ENCODE measurements at regions not wholly inside any gene's neighbourhood (a gene's known extent, or its start where the extent isn't known, plus 50 kb on each side); places are given as distances from the start of the nearest gene placed in this dataset.

DNA sequence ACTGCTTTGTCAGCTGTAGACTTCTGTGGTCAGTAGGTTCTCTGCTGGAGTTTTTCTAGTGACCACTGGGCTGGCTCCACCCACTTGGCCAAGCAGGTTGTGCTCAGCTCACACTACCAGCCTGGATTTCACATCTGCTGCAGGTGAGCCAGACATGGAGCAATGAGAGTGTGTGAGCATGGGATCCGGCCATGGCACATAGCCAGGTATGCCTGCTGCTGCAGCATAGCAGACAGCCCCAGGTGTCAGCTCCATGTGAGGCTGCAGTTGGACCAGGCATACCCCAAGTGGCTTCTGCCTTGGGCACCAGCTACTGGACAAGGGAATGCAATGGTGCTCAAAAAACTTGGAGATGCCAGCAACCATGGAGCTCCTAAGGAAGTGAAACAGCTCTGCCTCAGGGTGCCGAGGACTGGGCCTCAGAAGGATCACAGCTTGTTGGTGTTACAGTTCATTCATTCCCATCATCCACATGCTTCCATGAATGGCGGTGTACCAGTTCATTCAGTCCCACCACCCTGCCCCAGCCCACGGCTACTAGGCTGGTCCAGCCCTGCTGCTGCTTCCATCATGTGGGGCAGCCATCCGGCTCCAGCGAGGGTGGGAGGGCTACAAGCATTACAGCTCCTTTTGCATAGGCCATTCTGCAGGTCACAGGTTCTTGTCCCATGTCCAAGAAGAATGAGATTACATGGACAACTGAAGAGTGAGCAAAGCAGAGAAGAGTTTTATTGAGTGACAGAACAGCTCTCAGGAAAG lies 389.1 kb upstream of the PCDH7 start:
- no peak overlapping the region for H3K27ac Mint-ChIP-seq

DNA sequence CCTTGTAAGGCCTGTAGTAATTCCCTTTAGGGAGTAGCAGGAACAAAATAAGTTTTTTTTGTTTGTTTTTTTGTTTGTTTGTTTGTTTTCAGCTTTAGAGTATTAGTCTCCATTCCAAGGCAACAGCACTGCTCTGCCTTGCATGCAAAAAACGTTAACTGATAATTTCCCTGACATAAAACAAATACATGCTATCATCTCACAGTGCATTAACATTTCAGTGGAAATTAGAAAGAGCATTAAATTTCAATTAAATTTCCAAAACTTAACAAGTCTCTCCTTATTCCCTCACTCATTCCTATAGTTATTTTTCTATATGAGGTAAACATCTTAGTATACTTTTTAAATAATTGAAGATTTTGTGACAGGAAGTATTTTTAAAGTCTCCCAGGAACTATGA lies 378.4 kb upstream of the PCDH7 start:
- Mint-ChIP-seq H3K4me1 (no peaks in the 10 kb centered on the region), H3K4me3 (no peak overlapping the region), H3K27ac (no peak overlapping the region), H3K36me3 (ENCODE audit: low read depth) (no peaks in the 10 kb centered on the region), H3K27me3 (ENCODE audit: insufficient read depth) (no peaks in the 10 kb centered on the region), H3K9me3 (peaks cover 4% of the 10 kb centered on the region)
- no peak for DNase-seq
- Histone ChIP-seq H3K36me3 (ENCODE audit: control insufficient read depth, insufficient read depth, low read length) (no peaks in the 10 kb centered on the region), H3K27ac (ENCODE audit: low read depth, low read length) (no peak overlapping the region), H3K4me1 (ENCODE audit: control insufficient read depth, insufficient read depth, low read length) (no peaks in the 10 kb centered on the region), H3K27me3 (ENCODE audit: control insufficient read depth, insufficient read depth, low read length, poor library complexity, severe bottlenecking) (no peaks in the 10 kb centered on the region), H3K9me3 (ENCODE audit: control insufficient read depth, low read length) (no peaks in the 10 kb centered on the region), H3K9ac (ENCODE audit: extremely low read depth, low read length, poor library complexity, severe bottlenecking) (no peak overlapping the region), H3K4me3 (ENCODE audit: low read length) (no peak overlapping the region)
- TF ChIP-seq, protein P1, sequence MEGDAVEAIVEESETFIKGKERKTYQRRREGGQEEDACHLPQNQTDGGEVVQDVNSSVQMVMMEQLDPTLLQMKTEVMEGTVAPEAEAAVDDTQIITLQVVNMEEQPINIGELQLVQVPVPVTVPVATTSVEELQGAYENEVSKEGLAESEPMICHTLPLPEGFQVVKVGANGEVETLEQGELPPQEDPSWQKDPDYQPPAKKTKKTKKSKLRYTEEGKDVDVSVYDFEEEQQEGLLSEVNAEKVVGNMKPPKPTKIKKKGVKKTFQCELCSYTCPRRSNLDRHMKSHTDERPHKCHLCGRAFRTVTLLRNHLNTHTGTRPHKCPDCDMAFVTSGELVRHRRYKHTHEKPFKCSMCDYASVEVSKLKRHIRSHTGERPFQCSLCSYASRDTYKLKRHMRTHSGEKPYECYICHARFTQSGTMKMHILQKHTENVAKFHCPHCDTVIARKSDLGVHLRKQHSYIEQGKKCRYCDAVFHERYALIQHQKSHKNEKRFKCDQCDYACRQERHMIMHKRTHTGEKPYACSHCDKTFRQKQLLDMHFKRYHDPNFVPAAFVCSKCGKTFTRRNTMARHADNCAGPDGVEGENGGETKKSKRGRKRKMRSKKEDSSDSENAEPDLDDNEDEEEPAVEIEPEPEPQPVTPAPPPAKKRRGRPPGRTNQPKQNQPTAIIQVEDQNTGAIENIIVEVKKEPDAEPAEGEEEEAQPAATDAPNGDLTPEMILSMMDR (conservative IDR thresholded peaks at IDR 0.05) = no peak
- 83 to 100% methylated on average over 1 of the region's 1 CpG for WGBS, 2 experiments (ENCODE audit: insufficient coverage in 1 of 2, insufficient read length in 1 of 2)

More for the DNA sequence above, 389.1 kb upstream of the PCDH7 start:
- no peaks in the 10 kb centered on the region for H3K4me1 Mint-ChIP-seq
- Histone ChIP-seq H3K36me3 (ENCODE audit: control insufficient read depth, insufficient read depth, low read length) (no peaks in the 10 kb centered on the region), H3K4me1 (ENCODE audit: control insufficient read depth, insufficient read depth, low read length) (no peaks in the 10 kb centered on the region), H3K27me3 (ENCODE audit: control insufficient read depth, insufficient read depth, low read length, poor library complexity, severe bottlenecking) (no peaks in the 10 kb centered on the region), H3K4me3 (ENCODE audit: low read length) (no peak overlapping the region), H3K9me3 (ENCODE audit: control insufficient read depth, low read length) (peaks cover 21% of the 10 kb centered on the region), H3K9ac (ENCODE audit: extremely low read depth, low read length, poor library complexity, severe bottlenecking) (no peak overlapping the region), H3K27ac (ENCODE audit: low read depth, low read length) (no peak overlapping the region)
- peaks cover 6% of the 10 kb centered on the region for H3K9me3 Mint-ChIP-seq
- no peak overlapping the region for H3K4me3 Mint-ChIP-seq
- H3K27me3 Mint-ChIP-seq (ENCODE audit: insufficient read depth) = no peaks in the 10 kb centered on the region
- DNase-seq = no peak
- H3K36me3 Mint-ChIP-seq (ENCODE audit: low read depth) = no peaks in the 10 kb centered on the region
- WGBS, 2 experiments (ENCODE audit: insufficient coverage in 1 of 2, insufficient read length in 1 of 2) = 92% methylated on average over 6 of the region's 6 CpGs; no CpG with 5 or more reads in 1 of the 2 experiments
- TF ChIP-seq, protein P1 (conservative IDR thresholded peaks at IDR 0.05) = no peak

DNA sequence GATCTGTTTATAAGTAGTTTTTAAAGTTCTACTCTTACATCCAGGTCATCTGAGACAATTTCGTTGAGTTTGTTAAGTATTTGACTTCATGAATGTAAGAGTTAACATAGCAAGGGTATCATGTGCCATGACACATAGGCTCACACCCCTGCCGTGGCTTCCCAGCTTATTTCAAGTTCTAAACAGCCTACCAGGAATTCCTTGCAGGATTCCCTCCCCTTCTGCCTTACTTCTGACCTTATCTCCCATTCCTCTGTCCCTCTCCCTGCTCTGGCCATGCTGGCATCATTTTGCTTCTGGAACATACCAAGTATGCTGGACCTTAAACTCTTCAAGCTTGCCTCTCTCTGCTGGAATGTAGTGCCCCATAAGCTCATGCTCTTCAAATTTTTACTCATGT lies 369.9 kb upstream of the PCDH7 start:
- Mint-ChIP-seq H3K27me3 (ENCODE audit: insufficient read depth) (no peaks in the 10 kb centered on the region), H3K27ac (no peak overlapping the region), H3K9me3 (peaks cover 2% of the 10 kb centered on the region), H3K36me3 (ENCODE audit: low read depth) (no peaks in the 10 kb centered on the region), H3K4me1 (peaks cover 2% of the 10 kb centered on the region), H3K4me3 (no peak overlapping the region)
- DNase-seq = peak; percentile 50
- 78 to 83% methylated on average over 2 of the region's 2 CpGs for WGBS, 2 experiments (ENCODE audit: insufficient coverage in 1 of 2, insufficient read length in 1 of 2)
- Histone ChIP-seq H3K36me3 (ENCODE audit: control insufficient read depth, insufficient read depth, low read length) (no peaks in the 10 kb centered on the region), H3K9ac (ENCODE audit: extremely low read depth, low read length, poor library complexity, severe bottlenecking) (no peak overlapping the region), H3K9me3 (ENCODE audit: control insufficient read depth, low read length) (no peaks in the 10 kb centered on the region), H3K27ac (ENCODE audit: low read depth, low read length) (no peak overlapping the region), H3K27me3 (ENCODE audit: control insufficient read depth, insufficient read depth, low read length, poor library complexity, severe bottlenecking) (no peaks in the 10 kb centered on the region), H3K4me3 (ENCODE audit: low read length) (no peak overlapping the region), H3K4me1 (ENCODE audit: control insufficient read depth, insufficient read depth, low read length) (no peaks in the 10 kb centered on the region)
- TF ChIP-seq, protein P1 (conservative IDR thresholded peaks at IDR 0.05) = no peak
